NCI-H1105 treated with DMSO at 0.1 percent for 48 hours (cell line): ENCODE measurements at regions not wholly inside any gene's neighbourhood (a gene's known extent, or its start where the extent isn't known, plus 50 kb on each side); places are given as distances from the start of the nearest gene placed in this dataset.

Experiments used
- DNase-seq: peaks from one replicate; lab custom pipeline; 2025; lab: John Stamatoyannopoulos, UW

- DNase-seq = no peak
These were observed 1447.3 kb upstream of the MIR17HG start for GRCh38 chr13:89900104-89900765.

- DNase-seq = no peak
These were observed 1445.3 kb upstream of the MIR17HG start for GRCh38 chr13:89902223-89902622.

GRCh38 chr13:89903115-89903514 is 1444.4 kb upstream of the MIR17HG start:
- DNase-seq = no peak

GRCh38 chr13:89910166-89910565 is 1437.3 kb upstream of the MIR17HG start:
- DNase-seq = no peak

GRCh38 chr13:89916551-89916950 is 1430.9 kb upstream of the MIR17HG start:
- no peak for DNase-seq

GRCh38 chr13:89920461-89920860 is 1427.0 kb upstream of the MIR17HG start:
- DNase-seq = no peak

GRCh38 chr13:89923052-89923451 is 1424.4 kb upstream of the MIR17HG start:
- no peak for DNase-seq

GRCh38 chr13:89923736-89924135 is 1423.8 kb upstream of the MIR17HG start:
- no peak for DNase-seq

- DNase-seq = peak; percentile 3
These were observed 1422.4 kb upstream of the MIR17HG start for GRCh38 chr13:89925107-89925506.

- DNase-seq = no peak
These were observed 1416.6 kb upstream of the MIR17HG start for GRCh38 chr13:89930861-89931260.

- DNase-seq = no peak
These were observed 1414.6 kb upstream of the MIR17HG start for GRCh38 chr13:89932902-89933301.

- DNase-seq = no peak
These were observed 1411.2 kb upstream of the MIR17HG start for GRCh38 chr13:89936256-89936655.

GRCh38 chr13:89937420-89937819 is 1410.1 kb upstream of the MIR17HG start:
- DNase-seq = no peak

GRCh38 chr13:89940383-89940782 is 1407.1 kb upstream of the MIR17HG start:
- no peak for DNase-seq

- DNase-seq = no peak
These were observed 1404.3 kb upstream of the MIR17HG start for GRCh38 chr13:89943139-89943538.

GRCh38 chr13:89950225-89950624 is 1397.3 kb upstream of the MIR17HG start:
- no peak for DNase-seq

- DNase-seq = no peak
These were observed 1396.1 kb upstream of the MIR17HG start for GRCh38 chr13:89951341-89951740.

GRCh38 chr13:89953581-89953980 is 1393.9 kb upstream of the MIR17HG start:
- no peak for DNase-seq

GRCh38 chr13:89955773-89956172 is 1391.7 kb upstream of the MIR17HG start:
- no peak for DNase-seq

- no peak for DNase-seq
These were observed 1388.4 kb upstream of the MIR17HG start for GRCh38 chr13:89959074-89959473.

- no peak for DNase-seq
These were observed 1382.2 kb upstream of the MIR17HG start for GRCh38 chr13:89965252-89965651.

- DNase-seq = no peak
These were observed 1381.0 kb upstream of the MIR17HG start for GRCh38 chr13:89966524-89966923.

GRCh38 chr13:89967701-89968100 is 1379.8 kb upstream of the MIR17HG start:
- DNase-seq = no peak

GRCh38 chr13:89968470-89968869 is 1379.0 kb upstream of the MIR17HG start:
- DNase-seq = no peak

GRCh38 chr13:89970353-89970709 is 1377.2 kb upstream of the MIR17HG start:
- DNase-seq = no peak
